ENCODE measurements at regions not wholly inside any gene's neighbourhood (a gene's known extent, or its start where the extent isn't known, plus 50 kb on each side); places are given as distances from the start of the nearest gene placed in this dataset.
"Not testable (repeated sequence)": the region's sequence is repeated elsewhere in the genome, so short reads cannot be mapped to it uniquely, and the experiment has no call there.

DNA sequence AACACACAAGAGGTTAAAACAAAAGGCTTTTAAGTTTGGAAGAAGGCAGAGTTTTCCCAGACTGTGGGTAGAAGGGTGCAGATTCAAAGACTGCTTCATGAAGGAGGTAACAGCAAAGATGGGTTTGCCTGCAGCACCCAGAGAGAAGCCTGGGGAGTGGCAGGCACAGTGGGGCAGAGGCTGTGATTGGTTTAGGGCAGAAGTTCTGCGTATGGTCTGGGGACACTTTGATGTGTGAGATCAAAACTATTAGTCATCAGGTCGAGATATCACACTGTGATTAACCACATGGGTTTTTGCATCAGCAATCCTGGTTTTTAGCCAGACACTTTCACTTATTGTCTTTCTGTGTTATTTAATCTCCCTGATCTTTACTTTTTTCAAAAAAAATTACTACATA, 188.8 kb upstream of the GLRA1 start:
- Histone ChIP-seq H3K9me3 (ENCODE audit: control insufficient read depth, insufficient read depth, low read depth, low read length) (no peaks in the 10 kb centered on the region), H3K27me3 (ENCODE audit: control insufficient read depth, insufficient read depth, low read length) (no peaks in the 10 kb centered on the region), H3K36me3 (ENCODE audit: control insufficient read depth, insufficient read depth, low read length) (no peaks in the 10 kb centered on the region), H3K9ac (ENCODE audit: low read length) (no peak overlapping the region), H3K4me3 (ENCODE audit: low read depth, low read length) (no peak overlapping the region), H3K4me1 (ENCODE audit: control insufficient read depth, insufficient read depth, low read length) (no peaks in the 10 kb centered on the region), H3K27ac (ENCODE audit: low read depth, low read length) (no peak overlapping the region)

DNA sequence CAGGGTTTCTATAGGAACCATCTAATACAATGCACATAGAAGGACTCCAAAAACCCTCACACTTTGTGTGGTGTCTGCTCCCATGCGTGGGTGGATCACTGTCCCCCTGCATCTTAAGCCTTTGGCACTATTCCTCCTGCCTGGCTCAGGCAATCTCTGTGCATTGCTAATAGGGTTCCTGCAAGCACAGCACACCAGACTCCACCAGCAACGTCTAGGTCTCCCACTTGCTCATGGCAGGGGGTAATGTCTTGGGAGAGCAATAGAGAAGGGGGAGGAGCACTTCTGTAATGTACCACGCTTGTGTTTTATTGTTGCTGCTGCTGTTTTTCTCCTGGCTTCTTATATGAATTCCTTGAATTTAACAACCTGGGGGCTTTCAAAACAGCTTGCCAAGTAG, 182.6 kb upstream of the GLRA1 start:
- Histone ChIP-seq H3K36me3 (ENCODE audit: control insufficient read depth, insufficient read depth, low read length) (no peaks in the 10 kb centered on the region), H3K4me1 (ENCODE audit: control insufficient read depth, insufficient read depth, low read length) (peaks cover 5% of the 10 kb centered on the region; the same call in 1 of the 2 replicates)

DNA sequence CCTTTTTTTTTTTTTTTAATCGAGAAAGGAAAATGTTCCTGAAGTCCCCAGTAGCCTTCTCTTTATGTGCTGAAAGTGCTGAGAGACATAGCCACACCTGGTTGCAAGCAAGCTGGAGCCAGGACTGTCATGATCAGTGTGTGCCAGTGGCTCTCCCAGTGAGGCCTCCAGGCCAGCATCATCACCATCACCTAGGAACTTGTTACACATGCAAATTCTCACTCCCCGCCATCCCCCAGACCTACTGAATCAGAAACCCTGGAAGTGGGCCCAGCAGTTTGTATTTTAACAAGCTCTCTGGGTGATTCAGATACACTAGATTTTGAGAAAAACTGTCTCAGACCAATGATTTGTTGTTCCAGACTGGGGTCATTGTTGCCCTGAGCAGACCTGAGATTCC, 181.9 kb upstream of the GLRA1 start:
- H3K27me3 ChIP-seq (ENCODE audit: control insufficient read depth, insufficient read depth, low read length): no peaks in the 10 kb centered on the region
- H3K4me3 ChIP-seq (ENCODE audit: low read depth, low read length): no peak overlapping the region
- H3K4me1 ChIP-seq (ENCODE audit: control insufficient read depth, insufficient read depth, low read length): peaks cover 5% of the 10 kb centered on the region; the same call in 1 of the 2 replicates

More for the DNA sequence above, 182.6 kb upstream of the GLRA1 start:
- Histone ChIP-seq H3K4me3 (ENCODE audit: low read depth, low read length) (no peak overlapping the region), H3K27me3 (ENCODE audit: control insufficient read depth, insufficient read depth, low read length) (no peaks in the 10 kb centered on the region), H3K27ac (ENCODE audit: low read depth, low read length) (no peak overlapping the region), H3K9ac (ENCODE audit: low read length) (no peak overlapping the region), H3K9me3 (ENCODE audit: control insufficient read depth, insufficient read depth, low read depth, low read length) (no peaks in the 10 kb centered on the region)

DNA sequence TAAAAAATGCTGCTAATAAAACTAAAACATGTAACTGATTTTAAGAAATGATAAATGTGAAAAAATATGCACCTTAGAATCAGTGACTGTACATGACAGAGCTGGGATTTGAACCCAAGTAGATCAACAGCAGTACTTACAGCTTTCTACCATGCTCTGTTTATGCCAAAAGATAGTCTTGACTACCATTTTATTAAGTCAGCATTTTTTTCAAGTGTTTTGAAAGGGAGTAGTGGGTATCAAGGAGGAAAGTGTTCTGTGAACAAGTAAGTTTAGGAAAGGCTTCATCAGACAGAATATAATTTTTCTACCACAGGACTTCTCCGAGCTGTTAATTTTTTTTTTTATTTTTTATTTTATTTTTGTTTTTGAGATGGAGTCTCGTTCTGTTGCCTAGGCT, 180.4 kb upstream of the GLRA1 start:
- Histone ChIP-seq H3K4me1 (ENCODE audit: control insufficient read depth, insufficient read depth, low read length) (peaks cover 5% of the 10 kb centered on the region; the same call in 1 of the 2 replicates), H3K9me3 (ENCODE audit: control insufficient read depth, insufficient read depth, low read depth, low read length) (no peaks in the 10 kb centered on the region), H3K27ac (ENCODE audit: low read depth, low read length) (no peak overlapping the region), H3K36me3 (ENCODE audit: control insufficient read depth, insufficient read depth, low read length) (no peaks in the 10 kb centered on the region), H3K27me3 (ENCODE audit: control insufficient read depth, insufficient read depth, low read length) (no peaks in the 10 kb centered on the region), H3K4me3 (ENCODE audit: low read depth, low read length) (no peak overlapping the region), H3K9ac (ENCODE audit: low read length) (no peak overlapping the region)

More for the DNA sequence above, 181.9 kb upstream of the GLRA1 start:
- Histone ChIP-seq H3K9ac (ENCODE audit: low read length) (no peak overlapping the region), H3K27ac (ENCODE audit: low read depth, low read length) (no peak overlapping the region), H3K9me3 (ENCODE audit: control insufficient read depth, insufficient read depth, low read depth, low read length) (no peaks in the 10 kb centered on the region), H3K36me3 (ENCODE audit: control insufficient read depth, insufficient read depth, low read length) (no peaks in the 10 kb centered on the region)

DNA sequence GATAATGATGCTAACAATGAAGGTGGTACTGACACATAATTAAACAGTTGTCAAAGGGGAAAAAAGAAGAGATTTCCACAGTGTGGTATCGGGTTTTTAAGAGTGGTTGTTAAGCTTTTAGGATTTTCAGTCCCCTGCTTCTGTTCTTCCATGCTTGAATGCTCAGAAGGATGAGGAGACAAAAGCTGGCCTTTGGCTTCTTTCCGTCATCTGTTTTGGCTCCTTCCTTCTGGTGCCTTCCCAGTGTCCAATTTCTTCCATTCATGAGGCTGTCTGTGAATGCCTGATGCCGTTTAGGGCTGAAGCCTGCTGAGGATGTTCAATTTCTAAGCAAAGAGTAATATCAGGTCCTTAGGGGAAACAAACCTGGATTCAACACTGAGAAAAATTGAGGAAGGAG, 179.6 kb upstream of the GLRA1 start:
- Histone ChIP-seq H3K27ac (ENCODE audit: low read depth, low read length) (no peak overlapping the region), H3K4me1 (ENCODE audit: control insufficient read depth, insufficient read depth, low read length) (peaks cover 5% of the 10 kb centered on the region; the same call in 1 of the 2 replicates), H3K4me3 (ENCODE audit: low read depth, low read length) (no peak overlapping the region), H3K27me3 (ENCODE audit: control insufficient read depth, insufficient read depth, low read length) (no peaks in the 10 kb centered on the region), H3K9ac (ENCODE audit: low read length) (no peak overlapping the region), H3K9me3 (ENCODE audit: control insufficient read depth, insufficient read depth, low read depth, low read length) (no peaks in the 10 kb centered on the region), H3K36me3 (ENCODE audit: control insufficient read depth, insufficient read depth, low read length) (no peaks in the 10 kb centered on the region)

DNA sequence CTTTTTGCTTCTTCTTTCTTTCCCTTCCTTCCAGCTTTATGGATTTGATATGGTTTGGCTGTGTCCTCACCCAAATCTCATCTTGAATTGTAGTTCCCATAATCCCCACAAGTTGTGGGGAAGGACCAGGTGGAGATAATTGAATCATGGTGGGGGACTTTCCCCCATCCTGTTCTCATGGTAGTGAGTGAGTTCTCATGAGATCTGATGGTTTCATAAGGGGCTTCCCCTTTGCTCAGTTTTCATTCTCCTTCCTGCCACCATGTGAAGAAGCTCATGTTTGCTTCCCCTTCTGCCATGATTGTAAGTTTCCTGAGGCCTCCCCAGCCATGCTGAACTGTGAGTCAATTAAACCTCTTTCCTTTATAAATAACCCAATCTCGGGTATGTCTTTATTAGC, 178.3 kb upstream of the GLRA1 start:
- not testable (repeated sequence) for H3K4me3 ChIP-seq (ENCODE audit: low read depth, low read length); H3K36me3 ChIP-seq (ENCODE audit: control insufficient read depth, insufficient read depth, low read length); H3K9ac ChIP-seq (ENCODE audit: low read length); H3K9me3 ChIP-seq (ENCODE audit: control insufficient read depth, insufficient read depth, low read depth, low read length); H3K27ac ChIP-seq (ENCODE audit: low read depth, low read length); H3K27me3 ChIP-seq (ENCODE audit: control insufficient read depth, insufficient read depth, low read length); H3K4me1 ChIP-seq (ENCODE audit: control insufficient read depth, insufficient read depth, low read length)

DNA sequence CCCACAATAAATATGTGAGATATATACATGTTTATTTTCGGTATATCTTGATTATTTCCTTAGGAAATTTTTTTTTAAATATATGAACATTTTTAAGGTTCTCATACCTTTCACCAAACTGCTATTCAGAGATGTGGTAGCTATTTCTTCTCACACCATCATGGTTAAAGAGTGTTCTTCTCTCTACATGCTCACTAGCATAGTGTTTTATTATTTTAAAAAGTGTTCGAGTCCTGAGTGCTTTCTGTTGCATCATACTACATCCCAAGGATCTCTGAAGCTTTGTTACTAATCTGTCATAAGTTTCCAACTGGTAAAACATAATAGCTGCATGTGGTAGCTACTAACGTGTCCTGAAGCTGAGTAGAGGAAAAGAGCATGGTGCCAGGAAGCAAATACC, 177.4 kb upstream of the GLRA1 start:
- H3K9ac ChIP-seq (ENCODE audit: low read length): no peak overlapping the region
- H3K27me3 ChIP-seq (ENCODE audit: control insufficient read depth, insufficient read depth, low read length): no peaks in the 10 kb centered on the region
- no peak overlapping the region for H3K27ac ChIP-seq (ENCODE audit: low read depth, low read length)
- H3K4me3 ChIP-seq (ENCODE audit: low read depth, low read length): no peak overlapping the region
- H3K36me3 ChIP-seq (ENCODE audit: control insufficient read depth, insufficient read depth, low read length): no peaks in the 10 kb centered on the region
- peaks cover 4% of the 10 kb centered on the region for H3K4me1 ChIP-seq (ENCODE audit: control insufficient read depth, insufficient read depth, low read length)
- no peaks in the 10 kb centered on the region for H3K9me3 ChIP-seq (ENCODE audit: control insufficient read depth, insufficient read depth, low read depth, low read length)

DNA sequence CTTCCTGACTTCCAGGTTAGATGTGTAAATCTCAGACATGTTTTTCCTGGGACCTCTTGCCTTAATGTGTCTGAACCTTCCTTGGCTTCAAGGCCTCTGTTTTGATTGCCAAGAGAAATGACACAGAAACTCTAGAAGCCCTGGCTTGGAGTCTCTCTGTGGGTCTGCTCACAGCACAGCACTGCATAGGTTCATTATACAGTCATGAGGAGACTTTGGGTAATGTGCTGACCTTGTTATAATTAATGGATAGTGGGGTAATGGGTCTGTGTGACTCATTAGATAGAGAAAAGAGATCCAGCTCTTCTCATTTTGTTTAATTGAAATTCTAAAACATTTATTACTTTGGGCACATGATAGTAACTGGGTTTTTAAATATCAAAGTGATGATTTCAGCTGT, 175.8 kb upstream of the GLRA1 start:
- Histone ChIP-seq H3K4me1 (ENCODE audit: control insufficient read depth, insufficient read depth, low read length) (peaks cover 7% of the 10 kb centered on the region), H3K27me3 (ENCODE audit: control insufficient read depth, insufficient read depth, low read length) (no peaks in the 10 kb centered on the region), H3K36me3 (ENCODE audit: control insufficient read depth, insufficient read depth, low read length) (no peaks in the 10 kb centered on the region), H3K9me3 (ENCODE audit: control insufficient read depth, insufficient read depth, low read depth, low read length) (no peaks in the 10 kb centered on the region), H3K27ac (ENCODE audit: low read depth, low read length) (no peak overlapping the region), H3K4me3 (ENCODE audit: low read depth, low read length) (no peak overlapping the region), H3K9ac (ENCODE audit: low read length) (no peak overlapping the region)

DNA sequence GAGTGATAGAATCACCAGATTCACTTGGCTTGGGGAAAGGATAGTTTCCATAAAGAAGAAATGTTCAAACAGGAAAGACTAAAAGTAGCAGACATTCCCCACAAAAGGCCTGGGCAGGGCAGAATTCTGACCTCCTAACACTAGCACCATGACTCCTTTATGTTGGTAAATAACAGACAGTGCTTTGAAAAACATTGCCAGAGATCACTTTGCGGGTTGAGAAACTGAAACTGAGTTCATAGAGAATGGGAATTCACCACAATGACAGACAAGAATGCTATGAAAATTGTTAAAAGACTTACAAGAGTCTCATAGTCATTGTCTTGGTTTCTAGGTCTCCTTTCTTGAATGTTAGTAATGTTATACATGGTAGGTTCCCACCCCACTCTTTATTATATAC, 172.5 kb upstream of the GLRA1 start:
- Histone ChIP-seq H3K36me3 (ENCODE audit: control insufficient read depth, insufficient read depth, low read length) (no peaks in the 10 kb centered on the region), H3K4me3 (ENCODE audit: low read depth, low read length) (no peak overlapping the region), H3K9ac (ENCODE audit: low read length) (no peak overlapping the region), H3K4me1 (ENCODE audit: control insufficient read depth, insufficient read depth, low read length) (peaks cover 13% of the 10 kb centered on the region), H3K27ac (ENCODE audit: low read depth, low read length) (no peak overlapping the region), H3K27me3 (ENCODE audit: control insufficient read depth, insufficient read depth, low read length) (no peaks in the 10 kb centered on the region), H3K9me3 (ENCODE audit: control insufficient read depth, insufficient read depth, low read depth, low read length) (no peaks in the 10 kb centered on the region)

DNA sequence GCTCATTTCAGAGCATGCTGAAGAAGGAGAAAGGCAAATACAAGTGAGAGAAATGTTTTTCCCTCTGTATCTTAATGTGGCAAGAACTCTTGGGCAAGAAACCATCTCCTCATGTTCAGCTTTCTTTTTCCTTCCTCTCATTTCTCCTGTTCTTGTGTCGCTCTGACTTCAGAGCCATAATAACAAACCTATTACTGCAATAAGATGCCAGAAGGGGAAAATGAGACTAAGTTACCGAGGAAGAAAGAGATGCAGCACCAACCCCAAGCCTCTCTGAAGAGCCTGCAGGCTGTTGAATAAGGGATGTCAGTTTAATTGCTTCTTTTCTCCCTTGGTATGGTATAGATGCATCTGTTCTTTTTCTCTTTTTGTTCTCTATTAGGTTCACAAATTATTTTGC, 170.1 kb upstream of the GLRA1 start:
- Histone ChIP-seq H3K4me1 (ENCODE audit: control insufficient read depth, insufficient read depth, low read length) (peaks cover 13% of the 10 kb centered on the region), H3K9ac (ENCODE audit: low read length) (no peak overlapping the region), H3K4me3 (ENCODE audit: low read depth, low read length) (no peak overlapping the region), H3K27ac (ENCODE audit: low read depth, low read length) (no peak overlapping the region), H3K27me3 (ENCODE audit: control insufficient read depth, insufficient read depth, low read length) (no peaks in the 10 kb centered on the region), H3K36me3 (ENCODE audit: control insufficient read depth, insufficient read depth, low read length) (no peaks in the 10 kb centered on the region), H3K9me3 (ENCODE audit: control insufficient read depth, insufficient read depth, low read depth, low read length) (no peaks in the 10 kb centered on the region)

DNA sequence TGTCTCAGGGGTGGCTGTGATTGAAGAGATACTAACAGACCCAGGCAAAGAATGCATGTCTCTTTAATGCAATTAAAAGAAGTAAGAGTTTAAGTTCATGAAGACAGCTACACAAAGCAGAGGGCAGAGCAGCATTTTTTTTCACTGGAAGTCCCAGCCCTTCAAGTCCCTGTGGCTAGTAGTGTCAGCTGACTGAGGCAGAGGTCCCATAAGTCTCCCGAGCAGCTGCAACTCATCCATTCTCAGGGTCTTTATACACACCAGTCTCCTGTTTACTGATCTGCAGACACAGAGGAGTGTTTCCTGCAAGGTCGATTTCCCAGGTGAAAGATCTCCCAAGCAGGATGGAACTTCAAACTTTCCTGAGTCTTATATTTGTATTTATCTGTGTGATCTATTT, 169.4 kb upstream of the GLRA1 start:
- Histone ChIP-seq H3K4me1 (ENCODE audit: control insufficient read depth, insufficient read depth, low read length) (peaks cover 13% of the 10 kb centered on the region), H3K27me3 (ENCODE audit: control insufficient read depth, insufficient read depth, low read length) (no peaks in the 10 kb centered on the region), H3K9me3 (ENCODE audit: control insufficient read depth, insufficient read depth, low read depth, low read length) (no peaks in the 10 kb centered on the region), H3K36me3 (ENCODE audit: control insufficient read depth, insufficient read depth, low read length) (no peaks in the 10 kb centered on the region), H3K4me3 (ENCODE audit: low read depth, low read length) (no peak overlapping the region), H3K9ac (ENCODE audit: low read length) (no peak overlapping the region), H3K27ac (ENCODE audit: low read depth, low read length) (no peak overlapping the region)

DNA sequence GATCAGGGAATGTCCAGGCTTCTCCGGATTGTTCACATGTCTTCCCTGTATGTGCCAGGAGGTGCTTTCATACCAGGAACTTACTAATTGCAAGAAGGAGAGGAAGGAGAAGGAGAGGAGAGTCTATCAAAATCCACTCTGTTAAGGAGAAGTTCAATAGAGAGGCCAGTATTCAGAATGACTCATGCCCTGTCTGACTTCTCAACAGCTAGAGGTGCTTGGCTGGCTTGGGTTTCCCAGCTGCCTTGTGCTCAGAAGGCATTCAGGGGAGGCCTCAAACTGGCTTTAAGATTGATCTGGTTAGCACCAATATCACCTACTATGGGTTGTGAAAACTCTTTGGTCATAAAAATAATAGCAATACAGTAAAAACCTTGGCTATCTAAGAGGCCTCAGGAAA, 167.9 kb upstream of the GLRA1 start:
- Histone ChIP-seq H3K27ac (ENCODE audit: low read depth, low read length) (no peak overlapping the region), H3K27me3 (ENCODE audit: control insufficient read depth, insufficient read depth, low read length) (no peaks in the 10 kb centered on the region), H3K36me3 (ENCODE audit: control insufficient read depth, insufficient read depth, low read length) (no peaks in the 10 kb centered on the region), H3K9me3 (ENCODE audit: control insufficient read depth, insufficient read depth, low read depth, low read length) (no peaks in the 10 kb centered on the region), H3K4me3 (ENCODE audit: low read depth, low read length) (no peak overlapping the region), H3K9ac (ENCODE audit: low read length) (no peak overlapping the region), H3K4me1 (ENCODE audit: control insufficient read depth, insufficient read depth, low read length) (peaks cover 13% of the 10 kb centered on the region)
